ENCODE measurements at regions not wholly inside any gene's neighbourhood (a gene's known extent, or its start where the extent isn't known, plus 50 kb on each side); places are given as distances from the start of the nearest gene placed in this dataset.

GRCh38 chr4:146061610-146062334, 113.7 kb upstream of the LSM6 start:
- 79% methylated on average over 2 of the region's 4 CpGs for WGBS (ENCODE audit: insufficient coverage)
- Histone ChIP-seq H3K36me3 (replicated peaks in 1 of 2; ENCODE audit: control extremely low read depth in 1 of 2, control insufficient read depth in 1 of 2, extremely low read depth in 1 of 2, insufficient read depth in 2 of 2, low read length in 1 of 2) (no peaks in the 10 kb centered on the region), H3K79me2 (ENCODE audit: control insufficient read depth, insufficient read depth, low read length) (no peaks in the 10 kb centered on the region), H3K9me3 (ENCODE audit: control extremely low read depth in 1 of 3, control insufficient read depth in 2 of 3, insufficient read depth in 1 of 3, low read length in 2 of 3) (peaks cover 0 to 2% (median 0%) of the 10 kb centered on the region in 3 donors), H3K4me1 (ENCODE audit: control insufficient read depth in 2 of 2, insufficient read depth in 2 of 2, low read length in 2 of 2) (peaks cover 58 to 60% of the 10 kb centered on the region in 2 donors), H3K4me3 (ENCODE audit: control extremely low read depth in 1 of 5, extremely low read depth in 1 of 5, insufficient read depth in 1 of 5, low read depth in 2 of 5, low read length in 4 of 5) (no peak overlapping the region), H3K9ac (ENCODE audit: low read length) (no peak overlapping the region), H3K4me2 (replicated peaks; ENCODE audit: low read depth, low read length, poor library complexity, severe bottlenecking) (peak overlapping the region; percentile 30), H4K20me1 (ENCODE audit: control insufficient read depth, insufficient read depth, low read length, poor library complexity, severe bottlenecking) (no peaks in the 10 kb centered on the region), H3K27me3 (replicated peaks in 1 of 4; ENCODE audit: control extremely low read depth in 1 of 4, control insufficient read depth in 3 of 4, insufficient read depth in 4 of 4, low read length in 3 of 4) (peaks cover 0 to 2% (median 0%) of the 10 kb centered on the region in 4 experiments), H3K27ac (ENCODE audit: low read length in 2 of 2) (no peak overlapping the region), H2AFZ (ENCODE audit: insufficient read depth, low read depth, low read length, poor library complexity, severe bottlenecking) (no peak overlapping the region)
- Mint-ChIP-seq H3K9me3 (ENCODE audit: insufficient read depth) (no peaks in the 10 kb centered on the region), H3K4me3 (peak overlapping the region; percentile 40), H3K4me1 (peaks cover 30% of the 10 kb centered on the region), H3K27me3 (no peaks in the 10 kb centered on the region), H3K27ac (no peak overlapping the region)
- ChIA-PET CTCF (interaction anchor here (1.0 to 3.5 kb wide), 2 partner anchors 12 to 34 kb away, joined by 4 to 26 read pairs; no protein-coding TSS in a partner anchor), POLR2A (no interaction called here)
- intact Hi-C loops (cut with micrococcal nuclease), result loop anchor here (5.0 kb wide), 3 partner anchors 34 to 124 kb away; partner anchors contain the start of genes LSM6 and ZNF827
- DNase-seq (peak; percentile 36), ATAC-seq (ENCODE audit: low read depth) (no peak)
- TF ChIP-seq CTCF (IDR thresholded peaks at IDR 0.05), result no peak
- no peak for TF ChIP-seq EZH2 (IDR thresholded peaks at IDR 0.05; ENCODE audit: borderline replicate concordance, insufficient read depth, low read depth, low read length, poor library complexity, severe bottlenecking)

DNA sequence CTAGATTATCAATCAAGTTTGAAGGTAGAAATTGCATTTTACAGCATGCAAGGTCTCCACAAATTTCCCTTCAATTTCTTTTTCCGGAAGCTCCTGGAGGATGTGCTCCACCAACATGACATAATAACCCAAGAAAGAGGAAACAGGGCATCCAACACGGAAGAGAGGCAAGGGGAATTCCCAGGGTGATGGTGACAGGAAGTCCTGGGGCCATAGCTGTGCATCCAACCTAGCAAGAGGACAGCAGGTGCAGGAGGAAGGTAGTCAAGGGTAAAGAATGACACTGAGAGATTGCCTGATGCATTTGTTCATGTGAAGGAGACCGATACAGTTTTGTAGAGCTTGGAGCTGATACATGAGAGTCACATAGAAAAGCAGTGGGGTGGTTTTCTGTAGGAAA, 115.7 kb upstream of the LSM6 start:
- intact Hi-C loops (cut with micrococcal nuclease), result loop anchor here (1.0 to 5.0 kb wide), 4 partner anchors 10 to 123 kb away; partner anchors contain the start of genes LSM6 and ZNF827
- Histone ChIP-seq H3K9me3 (ENCODE audit: control extremely low read depth in 1 of 3, control insufficient read depth in 2 of 3, insufficient read depth in 1 of 3, low read length in 2 of 3) (no peaks in the 10 kb centered on the region), H3K79me2 (ENCODE audit: control insufficient read depth, insufficient read depth, low read length) (no peaks in the 10 kb centered on the region), H3K27me3 (replicated peaks in 1 of 4; ENCODE audit: control extremely low read depth in 1 of 4, control insufficient read depth in 3 of 4, insufficient read depth in 4 of 4, low read length in 3 of 4) (peaks cover 0 to 4% (median 0%) of the 10 kb centered on the region in 4 experiments), H3K4me3 (ENCODE audit: control extremely low read depth in 1 of 5, extremely low read depth in 1 of 5, insufficient read depth in 1 of 5, low read depth in 2 of 5, low read length in 4 of 5) (peak overlapping the region in 3 of 5 experiments; percentile 21 to 44 (median 41)), H3K27ac (ENCODE audit: low read length in 2 of 2) (peak overlapping the region; percentile 82 to 85), H3K36me3 (replicated peaks in 1 of 2; ENCODE audit: control extremely low read depth in 1 of 2, control insufficient read depth in 1 of 2, extremely low read depth in 1 of 2, insufficient read depth in 2 of 2, low read length in 1 of 2) (no peaks in the 10 kb centered on the region), H3K4me1 (ENCODE audit: control insufficient read depth in 2 of 2, insufficient read depth in 2 of 2, low read length in 2 of 2) (peaks cover 60 to 66% of the 10 kb centered on the region in 2 donors), H4K20me1 (ENCODE audit: control insufficient read depth, insufficient read depth, low read length, poor library complexity, severe bottlenecking) (no peaks in the 10 kb centered on the region), H2AFZ (ENCODE audit: insufficient read depth, low read depth, low read length, poor library complexity, severe bottlenecking) (no peak overlapping the region), H3K9ac (ENCODE audit: low read length) (peak overlapping the region; percentile 28), H3K4me2 (replicated peaks; ENCODE audit: low read depth, low read length, poor library complexity, severe bottlenecking) (peak overlapping the region; percentile 70)
- no peak overlapping the region for H3K4me3 Mint-ChIP-seq
- POLR2A ChIA-PET, result interaction anchor here (0.6 to 3.1 kb wide), 2 partner anchors 10 to 64 kb away, joined by 7 to 16 read pairs; no protein-coding TSS in a partner anchor
- CTCF ChIA-PET, result interaction anchor here (1.0 to 3.5 kb wide), 7 partner anchors 10 to 103 kb away, joined by 3 to 26 read pairs (median 3); no protein-coding TSS in a partner anchor
- WGBS (ENCODE audit: insufficient coverage), result 0% methylated on average over 1 of the region's 3 CpGs
- no peak for TF ChIP-seq CTCF (IDR thresholded peaks at IDR 0.05)
- no peak for TF ChIP-seq EZH2 (IDR thresholded peaks at IDR 0.05; ENCODE audit: borderline replicate concordance, insufficient read depth, low read depth, low read length, poor library complexity, severe bottlenecking)
- H3K9me3 Mint-ChIP-seq (ENCODE audit: insufficient read depth), result no peaks in the 10 kb centered on the region
- no peak overlapping the region for H3K27ac Mint-ChIP-seq
- H3K27me3 Mint-ChIP-seq, result no peaks in the 10 kb centered on the region
- peak; percentile 95 for DNase-seq
- H3K4me1 Mint-ChIP-seq, result peaks cover 40% of the 10 kb centered on the region
- peak; percentile 89 for ATAC-seq (ENCODE audit: low read depth)
